Pancreas (tissue), 10 donors: ENCODE measurements at regions not wholly inside any gene's neighbourhood (a gene's known extent, or its start where the extent isn't known, plus 50 kb on each side); places are given as distances from the start of the nearest gene placed in this dataset.
A peak's percentile ranks its signal among the peaks of the same experiment; 100 is the strongest.

Experiments
- ATAC-seq, 4 donors: fragments of 200-7000 bp; cut with Tn5 transposase; one replicate each; pipeline versions ENCODE4 v1.8.0 to v1.9.1; 2020; ENCODE audit warnings: mild to moderate bottlenecking in 4 of 4, moderate library complexity in 4 of 4
- DNase-seq, 6 donors: peaks; one replicate each; pipeline ENCODE4 v3.0.0-alpha.2; 2020
- FAIRE-seq: peaks from 2 replicates; lab custom pipeline; 2012; peaks lifted over from hg19 to GRCh38; lab: Jason Lieb, UNC
- H3K27ac ChIP-seq, 4 donors: fragments of 200-600 bp; sonication (generic); 1 replicate in 3 of 4; 2 replicates in 1 of 4; pipeline versions ENCODE4 v1.5.0 to v1.8.0; 2020
- H3K27me3 ChIP-seq, 4 donors: fragments of 200-600 bp; one replicate each; pipeline ENCODE4 v1.8.0; 2021
- H3K36me3 ChIP-seq, 3 donors: fragments of 200-600 bp; sonication (generic) in 1 of 3; one replicate each; pipeline versions ENCODE4 v1.5.0 to v1.8.0; 2020 to 2021
- H3K4me1 ChIP-seq, 3 donors: fragments of 200-600 bp; one replicate each; pipeline ENCODE4 v1.8.0; 2021
- H3K4me3 ChIP-seq, 4 donors: fragments of 200-600 bp; sonication (generic) in 2 of 4; one replicate each; pipeline versions ENCODE4 v1.5.0 to v1.8.0; 2020 to 2021
- H3K9me3 ChIP-seq, 4 donors: fragments of 200-600 bp; one replicate each; pipeline ENCODE4 v1.8.0; 2021
- CTCF ChIP-seq, 4 donors: fragments of 200-600 bp; sonication (generic) in 3 of 4; IDR thresholded peaks; one replicate each; pipeline versions ENCODE4 v1.5.0 to v1.8.0; 2021; ENCODE audit warnings: antibody characterized with exemption in 4 of 4
- WGBS, 2 donors: extraction: QIAGEN DNeasy Blood & Tissue Kit; methylation state at CpG; one replicate each; pipeline ENCODE4 v1.1.7; 2013; 5-methylcytosine and 5-hydroxymethylcytosine counted together
- intact Hi-C, 3 donors: fragments of 100-400 bp; cut with DNase I; formaldehyde crosslinking; loops; one replicate each; pipeline versions ENCODE4 v1.11.1 to v1.14.2; 2022
- donor health status: healthy with polysubstance abuse.
- donor health status: DM: no; HTN: no; CAD: no; lungs with moderate emphysema.
- donor health status: DM: no; HTN: no; CAD: no.
- donor health status: control.
- donor health status: control.
- donor health status: Bipolar disorder and iron deficiency.
- donor health status: DM: yes; HTN: yes; CAD: no.
- donor health status: DM: no; HTN: no; CAD: no.
- donor health status: DM: no; HTN: no; CAD: no.
- donor health status: DM: yes; HTN: yes; CAD: no.

- Histone ChIP-seq H3K27ac (no peak overlapping the region), H3K36me3 (no peaks in the 10 kb centered on the region), H3K4me3 (no peak overlapping the region), H3K9me3 (no peaks in the 10 kb centered on the region), H3K27me3 (no peaks in the 10 kb centered on the region), H3K4me1 (no peaks in the 10 kb centered on the region)
- ATAC-seq (no peak), FAIRE-seq (no peak), DNase-seq (peak in 1 of 6 donors; percentile 53)
- 72 to 89% methylated on average over 8 of the region's 8 CpGs for WGBS, 2 donors
- no peak for TF ChIP-seq CTCF (IDR thresholded peaks at IDR 0.05)
- intact Hi-C loops, result no loop called here
Observed at GRCh38 chr5:99955962-99956361, 579.2 kb upstream of the FAM174A start.

GRCh38 chr5:99955006-99955405 lies 580.2 kb upstream of the FAM174A start:
- H3K4me1 ChIP-seq, result no peaks in the 10 kb centered on the region
- no peak for TF ChIP-seq CTCF (IDR thresholded peaks at IDR 0.05)
- FAIRE-seq (no peak), DNase-seq (peak in 1 of 6 donors; percentile 41), ATAC-seq (no peak)
- no peaks in the 10 kb centered on the region for H3K27me3 ChIP-seq
- no peak overlapping the region for H3K4me3 ChIP-seq
- intact Hi-C loops, result no loop called here
- 80 to 90% methylated on average over 10 of the region's 10 CpGs for WGBS, 2 donors
- H3K27ac ChIP-seq, result no peak overlapping the region
- no peaks in the 10 kb centered on the region for H3K9me3 ChIP-seq
- H3K36me3 ChIP-seq, result no peaks in the 10 kb centered on the region

- Histone ChIP-seq H3K4me3 (no peak overlapping the region), H3K4me1 (no peaks in the 10 kb centered on the region), H3K27ac (no peak overlapping the region), H3K36me3 (no peaks in the 10 kb centered on the region), H3K9me3 (no peaks in the 10 kb centered on the region), H3K27me3 (no peaks in the 10 kb centered on the region)
- ATAC-seq (no peak), FAIRE-seq (no peak), DNase-seq (peak in 1 of 6 donors; percentile 53)
- intact Hi-C loops, result no loop called here
- 82 to 86% methylated on average over 12 of the region's 12 CpGs for WGBS, 2 donors
- TF ChIP-seq CTCF (IDR thresholded peaks at IDR 0.05), result no peak
Observed at GRCh38 chr5:99949969-99950524, 585.1 kb upstream of the FAM174A start.

- 84 to 90% methylated on average over 5 of the region's 5 CpGs for WGBS, 2 donors
- FAIRE-seq (no peak), DNase-seq (peak in 1 of 6 donors; percentile 10), ATAC-seq (no peak)
- TF ChIP-seq CTCF (IDR thresholded peaks at IDR 0.05), result no peak
- Histone ChIP-seq H3K27me3 (no peaks in the 10 kb centered on the region), H3K36me3 (no peaks in the 10 kb centered on the region), H3K4me1 (no peaks in the 10 kb centered on the region), H3K27ac (no peak overlapping the region), H3K4me3 (no peak overlapping the region), H3K9me3 (no peaks in the 10 kb centered on the region)
- intact Hi-C loops, result no loop called here
Observed at GRCh38 chr5:99949361-99949760, 585.8 kb upstream of the FAM174A start.

GRCh38 chr5:99948850-99949249 lies 586.3 kb upstream of the FAM174A start:
- Histone ChIP-seq H3K27me3 (no peaks in the 10 kb centered on the region), H3K9me3 (no peaks in the 10 kb centered on the region), H3K36me3 (no peaks in the 10 kb centered on the region), H3K4me1 (no peaks in the 10 kb centered on the region), H3K27ac (no peak overlapping the region), H3K4me3 (no peak overlapping the region)
- FAIRE-seq, result no peak
- no peak for TF ChIP-seq CTCF (IDR thresholded peaks at IDR 0.05)
- no peak for ATAC-seq
- intact Hi-C loops, result no loop called here
- no peak for DNase-seq
- 79 to 82% methylated on average over 2 of the region's 2 CpGs for WGBS, 2 donors
